ENCODE measurements at regions not wholly inside any gene's neighbourhood (a gene's known extent, or its start where the extent isn't known, plus 50 kb on each side); places are given as distances from the start of the nearest gene placed in this dataset.
A peak's percentile ranks its signal among the peaks of the same experiment; 100 is the strongest.

- H3K4me1 ChIP-seq (ENCODE audit: insufficient read depth, low read length, poor library complexity, severe bottlenecking), result no peaks in the 10 kb centered on the region
- no peaks in the 10 kb centered on the region for H3K9me3 ChIP-seq (ENCODE audit: low read depth, low read length, poor library complexity, severe bottlenecking)
- TF ChIP-seq CTCF (conservative IDR thresholded peaks at IDR 0.05; ENCODE audit: low read depth, low read length) (peak; percentile 36; the same call in 1 of the 2 replicates), EZH2 (IDR thresholded peaks at IDR 0.05; ENCODE audit: borderline replicate concordance, low read depth, low read length, poor library complexity, severe bottlenecking) (no peak)
- CTCF ChIA-PET, result no interaction called here
- BruUV-seq (replicated peaks), result no TSS peak
- H3K27ac ChIP-seq (ENCODE audit: low read depth, low read length, poor library complexity, severe bottlenecking), result no peak overlapping the region
- H3K4me3 ChIP-seq (ENCODE audit: low read depth, low read length, poor library complexity, severe bottlenecking), result no peak overlapping the region
- H3K36me3 ChIP-seq (ENCODE audit: insufficient read depth, low read length, poor library complexity, severe bottlenecking), result no peaks in the 10 kb centered on the region
- no peak for DNase-seq (ENCODE audit: low spot score)
- intact Hi-C loops (cut with micrococcal nuclease; ENCODE audit: unreplicated experiment), result no loop called here
- POLR2A ChIA-PET (ENCODE audit: low non-redundant PET), result no interaction called here
- H3K27me3 ChIP-seq (replicated peaks; ENCODE audit: insufficient read depth, low read depth, low read length, poor library complexity), result no peaks in the 10 kb centered on the region
Observed at GRCh38 chr18:78659748-78660147, 319.9 kb upstream of the SALL3 start.

GRCh38 chr18:78660311-78660710 lies 319.3 kb upstream of the SALL3 start:
- intact Hi-C loops (cut with micrococcal nuclease; ENCODE audit: unreplicated experiment), result no loop called here
- Histone ChIP-seq H3K4me1 (ENCODE audit: insufficient read depth, low read length, poor library complexity, severe bottlenecking) (no peaks in the 10 kb centered on the region), H3K4me3 (ENCODE audit: low read depth, low read length, poor library complexity, severe bottlenecking) (no peak overlapping the region), H3K9me3 (ENCODE audit: low read depth, low read length, poor library complexity, severe bottlenecking) (no peaks in the 10 kb centered on the region), H3K27me3 (replicated peaks; ENCODE audit: insufficient read depth, low read depth, low read length, poor library complexity) (no peaks in the 10 kb centered on the region), H3K27ac (ENCODE audit: low read depth, low read length, poor library complexity, severe bottlenecking) (no peak overlapping the region), H3K36me3 (ENCODE audit: insufficient read depth, low read length, poor library complexity, severe bottlenecking) (no peaks in the 10 kb centered on the region)
- CTCF ChIA-PET, result no interaction called here
- no peak for DNase-seq (ENCODE audit: low spot score)
- POLR2A ChIA-PET (ENCODE audit: low non-redundant PET), result no interaction called here
- no peak for TF ChIP-seq EZH2 (IDR thresholded peaks at IDR 0.05; ENCODE audit: borderline replicate concordance, low read depth, low read length, poor library complexity, severe bottlenecking)
- no peak for TF ChIP-seq CTCF (conservative IDR thresholded peaks at IDR 0.05; ENCODE audit: low read depth, low read length)
- BruUV-seq (replicated peaks), result no TSS peak

- H3K4me3 ChIP-seq (ENCODE audit: low read depth, low read length, poor library complexity, severe bottlenecking), result no peak overlapping the region
- POLR2A ChIA-PET (ENCODE audit: low non-redundant PET), result no interaction called here
- intact Hi-C loops (cut with micrococcal nuclease; ENCODE audit: unreplicated experiment), result no loop called here
- TF ChIP-seq CTCF (conservative IDR thresholded peaks at IDR 0.05; ENCODE audit: low read depth, low read length) (no peak), EZH2 (IDR thresholded peaks at IDR 0.05; ENCODE audit: borderline replicate concordance, low read depth, low read length, poor library complexity, severe bottlenecking) (no peak)
- no peak for DNase-seq (ENCODE audit: low spot score)
- H3K27ac ChIP-seq (ENCODE audit: low read depth, low read length, poor library complexity, severe bottlenecking), result no peak overlapping the region
- H3K4me1 ChIP-seq (ENCODE audit: insufficient read depth, low read length, poor library complexity, severe bottlenecking), result no peaks in the 10 kb centered on the region
- no peaks in the 10 kb centered on the region for H3K27me3 ChIP-seq (replicated peaks; ENCODE audit: insufficient read depth, low read depth, low read length, poor library complexity)
- BruUV-seq (replicated peaks), result no TSS peak
- CTCF ChIA-PET, result no interaction called here
- H3K9me3 ChIP-seq (ENCODE audit: low read depth, low read length, poor library complexity, severe bottlenecking), result peaks cover 2% of the 10 kb centered on the region
- no peaks in the 10 kb centered on the region for H3K36me3 ChIP-seq (ENCODE audit: insufficient read depth, low read length, poor library complexity, severe bottlenecking)
Observed at GRCh38 chr18:78661316-78661715, 318.3 kb upstream of the SALL3 start.
